GM10248 (cell line): ENCODE measurements at regions not wholly inside any gene's neighbourhood (a gene's known extent, or its start where the extent isn't known, plus 50 kb on each side); places are given as distances from the start of the nearest gene placed in this dataset.
A peak's percentile ranks its signal among the peaks of the same experiment; 100 is the strongest.

Experiments
- CTCF ChIA-PET: fragments of 300-600 bp; sonication (Branson Sonifier 250); formaldehyde crosslinking; extraction: SDS; loops from one replicate; lab custom pipeline; 2021; ENCODE audit warnings: antibody characterized with exemption; lab: Yijun Ruan, JAX
- POLR2A ChIA-PET: fragments of 350-650 bp; sonication (Branson Sonifier 250); formaldehyde crosslinking; extraction: SDS; loops from one replicate; lab custom pipeline; 2020; ENCODE audit warnings: antibody characterized with exemption; lab: Yijun Ruan, JAX
- DNase-seq: peaks from one replicate; pipeline ENCODE4 v3.0.0; 2012; ENCODE audit errors: extremely low spot score
- CTCF ChIP-seq: IDR thresholded peaks from 2 replicates; pipeline ENCODE4 v1.5.1; 2012; ENCODE audit warnings: mild to moderate bottlenecking, low read depth; ENCODE audit errors: extremely low read depth, missing control alignments, control extremely low read depth

GRCh38 chr2:175234650-175235049 lies 53.1 kb upstream of the ATP5MC3 start:
- ChIA-PET CTCF (interaction anchor here (0.6 kb wide), 1 partner anchor 17 kb away, joined by 4 read pairs; no protein-coding TSS in a partner anchor), POLR2A (no interaction called here)
- DNase-seq = peak; percentile 24
- TF ChIP-seq CTCF = no peak

- POLR2A ChIA-PET = no interaction called here
These were observed 52.6 kb upstream of the ATP5MC3 start for GRCh38 chr2:175234153-175234552.

DNA sequence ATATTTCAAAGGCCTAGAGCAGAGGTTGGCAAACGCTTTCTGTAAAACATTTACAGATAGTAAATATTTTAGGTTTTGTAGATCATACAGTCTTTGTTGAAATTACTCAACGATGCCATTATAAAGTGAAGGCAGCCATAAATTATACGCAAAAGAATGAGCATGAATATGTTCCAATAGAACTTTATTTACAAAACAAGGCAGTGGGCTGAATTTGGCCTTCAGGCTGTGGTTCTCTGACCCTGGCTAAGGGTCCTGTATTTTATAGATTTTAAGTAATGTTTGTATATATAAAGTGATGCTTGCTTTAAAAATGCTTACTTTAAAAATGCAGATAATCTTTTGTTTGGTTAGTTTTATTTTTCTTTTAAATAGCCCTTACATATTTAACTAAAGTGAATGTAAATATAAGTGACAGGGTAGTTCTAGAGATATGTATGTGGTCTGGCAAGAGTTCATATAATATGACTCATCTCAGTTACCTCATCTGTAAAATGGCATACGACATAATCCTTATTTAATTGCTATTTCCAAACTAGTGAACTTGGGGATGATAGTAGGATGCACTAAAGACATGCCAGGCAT lies 51.7 kb upstream of the ATP5MC3 start:
- POLR2A ChIA-PET = no interaction called here
- TF ChIP-seq CTCF = no peak
- CTCF ChIA-PET = no interaction called here
- DNase-seq = no peak

More at GRCh38 chr2:175234153-175234552, 52.6 kb upstream of the ATP5MC3 start:
- no peak for DNase-seq
- TF ChIP-seq CTCF = no peak
- CTCF ChIA-PET = interaction anchor here (0.6 kb wide), 1 partner anchor 18 kb away, joined by 4 read pairs; no protein-coding TSS in a partner anchor
